Liver (tissue), 8 donors: ENCODE measurements at regions not wholly inside any gene's neighbourhood (a gene's known extent, or its start where the extent isn't known, plus 50 kb on each side); places are given as distances from the start of the nearest gene placed in this dataset.

Source experiments
- DNase-seq: peaks from one replicate; pipeline ENCODE4 v3.0.0-alpha.2; 2017; ENCODE audit warnings: low spot score
- H3K27ac ChIP-seq, 2 donors: one replicate each; pipeline ENCODE4 v1.7.0; 2013; ENCODE audit warnings: inconsistent platforms in 2 of 2, low read length in 2 of 2, control low read depth in 1 of 2, low read depth in 1 of 2, mild to moderate bottlenecking in 1 of 2
- H3K27me3 ChIP-seq, 4 donors: one replicate each; pipeline versions ENCODE4 v1.6.1 to v1.7.0; 2013; ENCODE audit warnings: low read length in 3 of 4, inconsistent platforms in 1 of 4, mild to moderate bottlenecking in 1 of 4, moderate library complexity in 1 of 4; ENCODE audit not compliant: control insufficient read depth in 4 of 4, insufficient read depth in 4 of 4
- H3K36me3 ChIP-seq, 4 donors: one replicate each; pipeline versions ENCODE4 v1.6.1 to v1.7.0; 2013; ENCODE audit warnings: low read length in 3 of 4, mild to moderate bottlenecking in 3 of 4, low read depth in 1 of 4, moderate library complexity in 1 of 4; ENCODE audit not compliant: control insufficient read depth in 4 of 4, insufficient read depth in 3 of 4
- H3K4me1 ChIP-seq, 4 donors: one replicate each; pipeline versions ENCODE4 v1.6.1 to v1.7.0; 2013; ENCODE audit warnings: low read length in 3 of 4, mild to moderate bottlenecking in 3 of 4, moderate library complexity in 1 of 4; ENCODE audit not compliant: control insufficient read depth in 4 of 4, insufficient read depth in 4 of 4
- H3K4me3 ChIP-seq, 3 donors: one replicate each; pipeline versions ENCODE4 v1.6.1 to v1.7.0; 2013; ENCODE audit warnings: low read length in 3 of 3, control low read depth in 1 of 3, low read depth in 1 of 3, mild to moderate bottlenecking in 1 of 3
- H3K9ac ChIP-seq, 2 donors: one replicate each; pipeline ENCODE4 v1.7.0; 2013; ENCODE audit warnings: low read length in 2 of 2, mild to moderate bottlenecking in 2 of 2, moderate library complexity in 2 of 2, control low read depth in 1 of 2, low read depth in 1 of 2
- H3K9me3 ChIP-seq, 4 donors: one replicate each; pipeline versions ENCODE4 v1.6.1 to v1.7.0; 2013; ENCODE audit warnings: low read length in 3 of 4; ENCODE audit not compliant: control insufficient read depth in 4 of 4
- ATF3 ChIP-seq: IDR thresholded peaks from 2 replicates; pipeline ENCODE4 v1.6.1; 2016; ENCODE audit warnings: antibody characterized with exemption
- CTCF ChIP-seq: fragments of 150-350 bp; IDR thresholded peaks from 2 replicates; pipeline ENCODE4 v1.5.1; 2017; ENCODE audit warnings: improper control_type of control experiment, low read depth, low read length; ENCODE audit not compliant: missing input control
- EGR1 ChIP-seq, 2 donors: IDR thresholded peaks; 2 replicates each; pipeline ENCODE4 v1.6.1; 2016 to 2018; ENCODE audit warnings: antibody characterized with exemption in 2 of 2, low read depth in 2 of 2
- FOXA1 ChIP-seq: IDR thresholded peaks from 2 replicates; pipeline ENCODE4 v1.6.1; 2016; ENCODE audit warnings: antibody characterized with exemption
- FOXA2 ChIP-seq: IDR thresholded peaks from 2 replicates; pipeline ENCODE4 v1.6.1; 2016; ENCODE audit warnings: antibody characterized with exemption
- GABPA ChIP-seq, 2 donors: IDR thresholded peaks in 1 of 2; conservative IDR thresholded peaks in 1 of 2; 2 replicates each; pipeline ENCODE4 v1.6.1; 2016; ENCODE audit warnings: antibody characterized with exemption in 2 of 2, mild to moderate bottlenecking in 1 of 2, moderate library complexity in 1 of 2
- HNF4A ChIP-seq, 2 donors: conservative IDR thresholded peaks; 2 replicates each; pipeline ENCODE4 v1.6.1; 2016; ENCODE audit warnings: antibody characterized with exemption in 2 of 2, mild to moderate bottlenecking in 2 of 2
- HNF4G ChIP-seq: IDR thresholded peaks from 2 replicates; pipeline ENCODE4 v1.6.1; 2016; ENCODE audit warnings: antibody characterized with exemption
- JUND ChIP-seq, 2 donors: IDR thresholded peaks; 2 replicates each; pipeline ENCODE4 v1.6.1; 2016; ENCODE audit warnings: antibody characterized with exemption in 2 of 2
- MAX ChIP-seq: IDR thresholded peaks from 2 replicates; pipeline ENCODE4 v1.6.1; 2016; ENCODE audit warnings: antibody characterized with exemption
- NR2F2 ChIP-seq: IDR thresholded peaks from 2 replicates; pipeline ENCODE4 v1.6.1; 2016; ENCODE audit warnings: antibody characterized with exemption
- RAD21 ChIP-seq, 2 donors: IDR thresholded peaks; 2 replicates each; pipeline ENCODE4 v1.6.1; 2016; ENCODE audit warnings: antibody characterized with exemption in 2 of 2, mild to moderate bottlenecking in 2 of 2
- REST ChIP-seq: IDR thresholded peaks from 2 replicates; pipeline ENCODE4 v1.6.1; 2016; ENCODE audit warnings: antibody characterized with exemption, mild to moderate bottlenecking
- RXRA ChIP-seq, 2 donors: IDR thresholded peaks; 2 replicates each; pipeline ENCODE4 v1.6.1; 2017 to 2018; ENCODE audit warnings: antibody characterized with exemption in 2 of 2, mild to moderate bottlenecking in 1 of 2
- SP1 ChIP-seq: IDR thresholded peaks from 2 replicates; pipeline ENCODE4 v1.6.1; 2018; ENCODE audit warnings: antibody characterized with exemption, mild to moderate bottlenecking
- TAF1 ChIP-seq: conservative IDR thresholded peaks from 2 replicates; pipeline ENCODE4 v1.6.1; 2016; ENCODE audit warnings: antibody characterized with exemption, mild to moderate bottlenecking
- YY1 ChIP-seq: IDR thresholded peaks from 2 replicates; pipeline ENCODE4 v1.6.1; 2016; ENCODE audit warnings: antibody characterized with exemption, mild to moderate bottlenecking
- ZBTB33 ChIP-seq: IDR thresholded peaks from 2 replicates; pipeline ENCODE4 v1.6.1; 2016; ENCODE audit warnings: antibody characterized with exemption
- WGBS: extraction: QIAGEN DNeasy Blood & Tissue Kit; methylation state at CpG from one replicate; pipeline ENCODE4 v1.1.7; 2013; 5-methylcytosine and 5-hydroxymethylcytosine counted together
- donor health status: healthy.
- donor health status: healthy.
- donor health status: healthy.
- donor health status: healthy.
- donor health status: healthy.

- H3K4me3 ChIP-seq: no peak overlapping the region
- H3K27me3 ChIP-seq: no peaks in the 10 kb centered on the region
- 85% methylated on average over 3 of the region's 3 CpGs for WGBS
- no peak for TF ChIP-seq NR2F2
- TF ChIP-seq ZBTB33: no peak
- TF ChIP-seq REST: no peak
- no peak for TF ChIP-seq SP1
- TF ChIP-seq YY1: no peak
- TF ChIP-seq FOXA2: no peak
- TF ChIP-seq HNF4G: no peak
- TF ChIP-seq GABPA (IDR thresholded peaks at IDR 0.05 in 1 of 2, conservative IDR thresholded peaks at IDR 0.05 in 1 of 2): no peak
- TF ChIP-seq RXRA (IDR thresholded peaks at IDR 0.05): no peak
- no peak for TF ChIP-seq FOXA1
- TF ChIP-seq RAD21 (IDR thresholded peaks at IDR 0.05): no peak
- no peak for TF ChIP-seq TAF1
- no peak for TF ChIP-seq ATF3
- TF ChIP-seq JUND (IDR thresholded peaks at IDR 0.05): no peak
- no peak for TF ChIP-seq EGR1 (IDR thresholded peaks at IDR 0.05; ENCODE audit: low read depth in 2 of 2)
- no peak for TF ChIP-seq MAX
- TF ChIP-seq HNF4A (conservative IDR thresholded peaks at IDR 0.05): no peak
- no peak for TF ChIP-seq CTCF
- H3K9ac ChIP-seq: no peak overlapping the region
- no peak for DNase-seq
- peaks cover 0 to 18% (median 14%) of the 10 kb centered on the region in 4 donors for H3K4me1 ChIP-seq
- H3K9me3 ChIP-seq: no peaks in the 10 kb centered on the region
- H3K27ac ChIP-seq: no peak overlapping the region
- no peaks in the 10 kb centered on the region for H3K36me3 ChIP-seq
These were observed 121.3 kb upstream of the PARP11 start for GRCh38 chr12:3994500-3994899.

- Histone ChIP-seq H3K9ac (no peak overlapping the region), H3K9me3 (no peaks in the 10 kb centered on the region), H3K27me3 (no peaks in the 10 kb centered on the region), H3K4me3 (no peak overlapping the region), H3K27ac (no peak overlapping the region), H3K36me3 (no peaks in the 10 kb centered on the region), H3K4me1 (peaks cover 0 to 18% (median 12%) of the 10 kb centered on the region in 4 donors)
- DNase-seq: no peak
- 85% methylated on average over 4 of the region's 4 CpGs for WGBS
- TF ChIP-seq HNF4G: no peak
These were observed 119.7 kb upstream of the PARP11 start for GRCh38 chr12:3992945-3993344.
